Tibial artery (tissue), 4 donors: ENCODE measurements at regions not wholly inside any gene's neighbourhood (a gene's known extent, or its start where the extent isn't known, plus 50 kb on each side); places are given as distances from the start of the nearest gene placed in this dataset.

Experiments used
- DNase-seq, 2 donors: peaks; one replicate each; pipeline ENCODE4 v3.0.0-alpha.2; 2019
- H3K27ac ChIP-seq, 2 donors: fragments of 200-600 bp; sonication (generic) in 1 of 2; 1 replicate in 1 of 2; 2 replicates in 1 of 2; pipeline ENCODE4 v1.5.1; 2018 to 2019; ENCODE audit warnings: mild to moderate bottlenecking in 1 of 2
- H3K27me3 ChIP-seq, 2 donors: fragments of 200-600 bp; sonication (generic) in 1 of 2; one replicate each; pipeline versions ENCODE4 v1.5.1 to v1.6.0; 2016 to 2019
- H3K36me3 ChIP-seq, 3 donors: fragments of 200-600 bp; sonication (generic) in 2 of 3; one replicate each; pipeline ENCODE4 v1.5.1; 2016 to 2019; ENCODE audit warnings: mild to moderate bottlenecking in 2 of 3
- H3K4me1 ChIP-seq, 4 donors: fragments of 200-600 bp; sonication (generic) in 2 of 4; 1 replicate in 3 of 4; 2 replicates in 1 of 4; pipeline ENCODE4 v1.5.1; 2016 to 2019
- H3K4me3 ChIP-seq, 2 donors: fragments of 200-600 bp; sonication (generic) in 1 of 2; 1 replicate in 1 of 2; 2 replicates in 1 of 2; pipeline ENCODE4 v1.5.1; 2018 to 2019; ENCODE audit warnings: mild to moderate bottlenecking in 2 of 2
- H3K9me3 ChIP-seq, 3 donors: fragments of 200-600 bp; sonication (generic) in 1 of 3; one replicate each; pipeline ENCODE4 v1.5.1; 2016 to 2019
- CTCF ChIP-seq, 2 experiments: fragments of 200-600 bp in 1 of 2; fragments of 450-650 bp in 1 of 2; IDR thresholded peaks; one replicate each; pipeline ENCODE4 v1.5.1; 2017 to 2019; ENCODE audit warnings: antibody characterized with exemption in 2 of 2, mild to moderate bottlenecking in 1 of 2, moderate library complexity in 1 of 2
- intact Hi-C: fragments of 100-400 bp; cut with DNase I; formaldehyde crosslinking; loops from one replicate; pipeline ENCODE4 v1.15.0; 2023; ENCODE audit warnings: low total_unique reads

GRCh38 chr2:128456281-128456680 lies 137.6 kb upstream of the HS6ST1 start:
- Histone ChIP-seq H3K36me3 (no peaks in the 10 kb centered on the region), H3K9me3 (no peaks in the 10 kb centered on the region), H3K27me3 (no peaks in the 10 kb centered on the region), H3K4me1 (no peaks in the 10 kb centered on the region), H3K4me3 (no peak overlapping the region), H3K27ac (no peak overlapping the region)
- DNase-seq: peak; percentile 8 to 45
- intact Hi-C loops: no loop called here
- TF ChIP-seq CTCF (IDR thresholded peaks at IDR 0.05): no peak

GRCh38 chr2:128457006-128457604 lies 138.4 kb upstream of the HS6ST1 start:
- H3K4me3 ChIP-seq: no peak overlapping the region
- intact Hi-C loops: no loop called here
- peak; percentile 15 to 49 for DNase-seq

GRCh38 chr2:128457716-128458115 lies 139.0 kb upstream of the HS6ST1 start:
- Histone ChIP-seq H3K27me3 (no peaks in the 10 kb centered on the region), H3K4me3 (no peak overlapping the region), H3K36me3 (no peaks in the 10 kb centered on the region), H3K4me1 (no peaks in the 10 kb centered on the region), H3K27ac (no peak overlapping the region), H3K9me3 (no peaks in the 10 kb centered on the region)
- no peak for TF ChIP-seq CTCF (IDR thresholded peaks at IDR 0.05)
- intact Hi-C loops: no loop called here
- peak in 1 of 2 donors; percentile 1 for DNase-seq

More at GRCh38 chr2:128457006-128457604, 138.4 kb upstream of the HS6ST1 start:
- Histone ChIP-seq H3K27me3 (no peaks in the 10 kb centered on the region), H3K4me1 (no peaks in the 10 kb centered on the region), H3K9me3 (no peaks in the 10 kb centered on the region), H3K36me3 (no peaks in the 10 kb centered on the region), H3K27ac (no peak overlapping the region)
- TF ChIP-seq CTCF (IDR thresholded peaks at IDR 0.05): no peak

- Histone ChIP-seq H3K36me3 (no peaks in the 10 kb centered on the region), H3K4me1 (no peaks in the 10 kb centered on the region), H3K4me3 (no peak overlapping the region), H3K27ac (no peak overlapping the region), H3K27me3 (no peaks in the 10 kb centered on the region), H3K9me3 (no peaks in the 10 kb centered on the region)
- intact Hi-C loops: no loop called here
- no peak for DNase-seq
- TF ChIP-seq CTCF (IDR thresholded peaks at IDR 0.05): no peak
Measured at GRCh38 chr2:128458505-128458904, 139.8 kb upstream of the HS6ST1 start.

- intact Hi-C loops: no loop called here
- TF ChIP-seq CTCF (IDR thresholded peaks at IDR 0.05): no peak
- Histone ChIP-seq H3K27ac (no peak overlapping the region), H3K27me3 (no peaks in the 10 kb centered on the region), H3K4me3 (no peak overlapping the region), H3K4me1 (peaks cover 0 to 19% (median 10%) of the 10 kb centered on the region in 4 donors), H3K36me3 (no peaks in the 10 kb centered on the region), H3K9me3 (peaks cover 2 to 7% (median 2%) of the 10 kb centered on the region in 3 donors)
- DNase-seq: no peak
Measured at GRCh38 chr2:128464456-128464855, 145.8 kb upstream of the HS6ST1 start.
